ENCODE measurements at regions not wholly inside any gene's neighbourhood (a gene's known extent, or its start where the extent isn't known, plus 50 kb on each side); places are given as distances from the start of the nearest gene placed in this dataset.

DNA sequence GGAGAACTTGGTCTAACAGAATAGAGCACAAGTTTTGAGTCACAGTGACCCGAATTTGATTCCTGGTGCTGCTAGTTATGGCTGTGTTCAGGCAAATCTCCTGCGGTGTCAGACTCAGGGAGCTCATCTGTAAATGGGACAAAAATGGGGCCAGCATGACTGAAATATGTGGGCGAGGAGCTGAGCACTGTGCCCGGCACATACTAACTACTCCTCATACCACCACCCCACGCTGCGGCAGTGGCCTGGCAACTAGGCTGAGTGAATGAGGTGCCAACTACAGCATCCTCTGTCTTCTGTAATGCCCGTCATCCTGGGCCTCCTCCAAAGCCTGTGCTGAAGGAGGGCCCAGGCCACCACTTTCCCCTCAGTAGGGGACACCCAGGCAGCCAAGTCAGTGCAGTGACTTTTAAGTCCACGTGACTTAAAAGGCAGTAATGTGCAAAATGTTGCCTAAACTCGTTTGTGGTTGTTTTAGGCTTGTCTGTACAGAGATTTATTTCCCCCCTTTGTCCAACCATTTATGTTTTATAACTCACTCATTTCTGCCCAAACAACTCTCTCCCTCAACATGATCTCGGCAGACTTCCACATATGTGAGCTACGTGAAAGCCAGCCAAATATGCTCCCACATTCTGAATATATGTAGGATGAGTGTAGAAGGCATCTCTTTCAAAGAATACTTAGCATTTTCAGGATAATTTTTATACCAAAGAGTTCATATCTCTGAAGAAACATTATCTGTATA is 773.7 kb downstream of the TSN start:
- peaks cover 0 to 5% (median 0%) of the 10 kb centered on the region in 4 experiments; a peak in 4 of 7 replicates for H3K4me1 ChIP-seq (replicated peaks in 1 of 4; ENCODE audit: control insufficient read depth in 3 of 4, insufficient read depth in 4 of 4, low read length in 3 of 4)
- H3K79me1 ChIP-seq (ENCODE audit: low read depth, low read length): no peaks in the 10 kb centered on the region
- no peak overlapping the region for H3K9ac ChIP-seq (replicated peaks in 1 of 4; ENCODE audit: extremely low read depth in 1 of 4, low read depth in 3 of 4, low read length in 3 of 4)
- no peaks in the 10 kb centered on the region for H4K20me1 ChIP-seq (replicated peaks in 1 of 2; ENCODE audit: control insufficient read depth in 1 of 2, insufficient read depth in 2 of 2, low read length in 2 of 2)
- DNase-seq (ENCODE audit: low read depth in 1 of 2, low spot score in 2 of 2) (no peak), FAIRE-seq (no peak)
- no peak overlapping the region for H4K8ac ChIP-seq (ENCODE audit: extremely low read depth, insufficient read depth, low read length)
- no peak overlapping the region for H3K4me2 ChIP-seq (ENCODE audit: insufficient read depth in 1 of 2, low read depth in 2 of 2, low read length in 2 of 2)
- no peak overlapping the region for H3K18ac ChIP-seq (ENCODE audit: extremely low read depth, low read length)
- no peak overlapping the region for H2BK20ac ChIP-seq (ENCODE audit: low read length)
- H3K36me3 ChIP-seq (ENCODE audit: control insufficient read depth in 2 of 4, insufficient read depth in 4 of 4, low read length in 3 of 4): no peaks in the 10 kb centered on the region
- H4K91ac ChIP-seq (replicated peaks; ENCODE audit: insufficient read length, low read length): peak overlapping the region; percentile 38
- 0 out of 2 replicates have a peak overlapping the region, but pooled peaks have one; percentile 55 for H2BK12ac ChIP-seq (ENCODE audit: low read depth, low read length)
- TF ChIP-seq JUN (IDR thresholded peaks at IDR 0.05; ENCODE audit: low read depth, low read length) (no peak), HDAC6 (IDR thresholded peaks at IDR 0.05; ENCODE audit: low read depth, low read length) (no peak), BCL11A (IDR thresholded peaks at IDR 0.05; ENCODE audit: low read depth in 2 of 2, low read length in 2 of 2) (no peak), SP1 (IDR thresholded peaks at IDR 0.05; ENCODE audit: low read depth, low read length) (no peak), EZH2 (IDR thresholded peaks at IDR 0.05; ENCODE audit: low read depth, low read length, severe bottlenecking) (no peak), GTF2F1 (IDR thresholded peaks at IDR 0.05; ENCODE audit: borderline replicate concordance, low read depth, low read length) (no peak), CTBP2 (IDR thresholded peaks at IDR 0.05; ENCODE audit: borderline replicate concordance, insufficient read depth, insufficient read length, low read length) (no peak), RAD21 (IDR thresholded peaks at IDR 0.05 in 1 of 2, conservative IDR thresholded peaks at IDR 0.05 in 1 of 2; ENCODE audit: low read depth in 2 of 2, low read length in 2 of 2) (no peak), TEAD4 (IDR thresholded peaks at IDR 0.05; ENCODE audit: low read depth, low read length) (no peak), CHD1 (IDR thresholded peaks at IDR 0.05; ENCODE audit: low read depth, low read length) (no peak), CREB1 (IDR thresholded peaks at IDR 0.05) (no peak), POU5F1 (IDR thresholded peaks at IDR 0.05; ENCODE audit: low read depth, low read length) (no peak), BRCA1 (IDR thresholded peaks at IDR 0.05; ENCODE audit: low read depth, low read length) (no peak), RXRA (IDR thresholded peaks at IDR 0.05; ENCODE audit: insufficient read depth, low read depth, low read length) (no peak)
- H3K14ac ChIP-seq (ENCODE audit: insufficient read length): no peak overlapping the region
- no peak overlapping the region for H2BK5ac ChIP-seq (ENCODE audit: low read depth, low read length)
- peak overlapping the region; percentile 10 for H2BK120ac ChIP-seq (replicated peaks; ENCODE audit: low read depth, low read length)
- no peak overlapping the region for H3K27ac ChIP-seq (ENCODE audit: low read depth, low read length)
- no peaks in the 10 kb centered on the region; the same call in 1 of the 2 replicates for H3K23me2 ChIP-seq (ENCODE audit: low read depth, low read length)
- H2AK5ac ChIP-seq (ENCODE audit: low read depth, low read length): no peak overlapping the region
- H3K23ac ChIP-seq (ENCODE audit: insufficient read length): no peak overlapping the region
- no peak overlapping the region for H3K4ac ChIP-seq (replicated peaks; ENCODE audit: insufficient read length, low read depth, low read length)
- no peak overlapping the region for H3K56ac ChIP-seq (replicated peaks; ENCODE audit: insufficient read length, low read depth, low read length)
- ChIA-PET CTCF (ENCODE audit: partially characterized antibody) (interaction anchor here (1.4 to 1.5 kb wide), 2 partner anchors 9 to 131 kb away, joined by 3 read pairs; no protein-coding TSS in a partner anchor), POLR2A (ENCODE audit: partially characterized antibody) (no interaction called here)
- H2AFZ ChIP-seq (ENCODE audit: low read length): 0 out of 2 replicates have a peak overlapping the region, but pooled peaks have one; percentile 30
- no peak overlapping the region for H2BK15ac ChIP-seq (ENCODE audit: low read length)
- WGBS, 2 experiments (ENCODE audit: extremely low coverage in 1 of 2, insufficient coverage in 1 of 2, insufficient read length in 1 of 2, insufficient replicate concordance in 2 of 2, low coverage in 1 of 2, low lambda C conversion rate in 2 of 2, missing lambda C conversion rate in 1 of 2): 92% methylated on average over 11 of the region's 11 CpGs; no CpG with 5 or more reads in 1 of the 2 experiments
- no peaks in the 10 kb centered on the region for H3K79me2 ChIP-seq (ENCODE audit: control insufficient read depth in 1 of 2, insufficient read depth in 2 of 2, low read length in 2 of 2)
- no peaks in the 10 kb centered on the region for H3K27me3 ChIP-seq (replicated peaks in 1 of 4; ENCODE audit: control insufficient read depth in 3 of 4, extremely low read depth in 1 of 4, insufficient read depth in 3 of 4, low read length in 3 of 4)
- no peak overlapping the region for H4K5ac ChIP-seq (ENCODE audit: insufficient read length, low read depth, low read length)
- H3K4me3 ChIP-seq (ENCODE audit: extremely low read depth in 1 of 4, insufficient read depth in 2 of 4, low read depth in 3 of 4, low read length in 4 of 4): no peak overlapping the region
- H3K9me3 ChIP-seq (ENCODE audit: insufficient read depth in 2 of 2, low read depth in 1 of 2, low read length in 1 of 2): no peaks in the 10 kb centered on the region
